22Rv1 (cell line): ENCODE measurements at regions not wholly inside any gene's neighbourhood (a gene's known extent, or its start where the extent isn't known, plus 50 kb on each side); places are given as distances from the start of the nearest gene placed in this dataset.

Source experiments
- CTCF ChIP-seq: fragments of 450-650 bp; IDR thresholded peaks from 2 replicates; pipeline ENCODE4 v1.5.1; 2017; ENCODE audit warnings: mild to moderate bottlenecking
- ZFX ChIP-seq: fragments of 450-650 bp; IDR thresholded peaks from 2 replicates; pipeline ENCODE4 v1.6.1; 2017; ENCODE audit warnings: antibody characterized with exemption, borderline replicate concordance

GRCh38 chr5:97365918-97366317, 182.9 kb upstream of the RIOK2 start:
- TF ChIP-seq CTCF (no peak), ZFX (no peak)
